HG02852 (cell line): ENCODE measurements at regions not wholly inside any gene's neighbourhood (a gene's known extent, or its start where the extent isn't known, plus 50 kb on each side); places are given as distances from the start of the nearest gene placed in this dataset.

Source experiments
- ATAC-seq: cut with Tn5 transposase; IDR thresholded peaks from one replicate; pipeline ENCODE4 v1.9.1; 2021; ENCODE audit warnings: mild to moderate bottlenecking, moderate library complexity; ENCODE audit not compliant: unreplicated experiment

- no peak for ATAC-seq
These were observed 286.5 kb upstream of the MARCKS start for GRCh38 chr6:113570641-113571040.

DNA sequence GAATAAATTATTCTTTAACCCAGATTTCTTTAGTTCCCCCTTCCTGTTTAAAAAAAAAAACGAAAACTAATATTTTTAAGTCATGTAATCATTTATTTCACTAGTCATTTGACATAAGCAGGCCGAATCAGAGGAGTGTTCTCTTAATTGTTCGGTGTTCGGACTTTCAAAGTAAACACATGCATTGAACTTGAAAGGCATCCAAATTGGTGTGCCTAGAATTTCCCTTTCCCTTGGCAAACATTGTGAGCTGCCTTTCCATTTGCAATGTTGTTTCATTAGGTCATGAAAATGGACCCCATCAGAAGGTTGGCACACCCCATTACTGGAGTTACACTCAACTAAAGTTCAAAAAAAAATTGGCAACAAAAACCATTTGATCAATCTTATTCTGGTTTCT is 283.0 kb upstream of the MARCKS start:
- no peak for ATAC-seq

GRCh38 chr6:113576310-113576709 is 280.8 kb upstream of the MARCKS start:
- ATAC-seq: no peak

DNA sequence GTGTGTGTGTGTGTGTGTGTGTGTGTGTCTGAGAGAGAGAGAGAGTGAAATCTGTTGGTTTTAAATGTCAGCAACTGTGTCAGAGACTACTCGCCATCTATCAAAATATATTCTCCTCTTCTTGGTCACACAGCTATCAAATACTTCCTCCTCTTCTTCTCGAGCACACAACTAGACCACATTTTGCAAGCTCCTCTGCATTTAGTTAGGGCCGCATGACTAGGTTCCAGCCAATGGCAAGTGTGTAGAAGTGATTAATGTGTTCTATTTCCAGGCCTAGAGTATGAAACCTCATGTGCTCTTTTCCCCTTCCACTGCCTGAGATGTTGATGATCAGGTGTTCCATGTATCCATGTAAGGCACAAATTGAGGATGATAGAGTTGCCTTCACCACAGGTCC is 278.5 kb upstream of the MARCKS start:
- no peak for ATAC-seq

- ATAC-seq: no peak
These were observed 272.4 kb upstream of the MARCKS start for GRCh38 chr6:113584767-113585166.

GRCh38 chr6:113585246-113585645 is 271.9 kb upstream of the MARCKS start:
- no peak for ATAC-seq

DNA sequence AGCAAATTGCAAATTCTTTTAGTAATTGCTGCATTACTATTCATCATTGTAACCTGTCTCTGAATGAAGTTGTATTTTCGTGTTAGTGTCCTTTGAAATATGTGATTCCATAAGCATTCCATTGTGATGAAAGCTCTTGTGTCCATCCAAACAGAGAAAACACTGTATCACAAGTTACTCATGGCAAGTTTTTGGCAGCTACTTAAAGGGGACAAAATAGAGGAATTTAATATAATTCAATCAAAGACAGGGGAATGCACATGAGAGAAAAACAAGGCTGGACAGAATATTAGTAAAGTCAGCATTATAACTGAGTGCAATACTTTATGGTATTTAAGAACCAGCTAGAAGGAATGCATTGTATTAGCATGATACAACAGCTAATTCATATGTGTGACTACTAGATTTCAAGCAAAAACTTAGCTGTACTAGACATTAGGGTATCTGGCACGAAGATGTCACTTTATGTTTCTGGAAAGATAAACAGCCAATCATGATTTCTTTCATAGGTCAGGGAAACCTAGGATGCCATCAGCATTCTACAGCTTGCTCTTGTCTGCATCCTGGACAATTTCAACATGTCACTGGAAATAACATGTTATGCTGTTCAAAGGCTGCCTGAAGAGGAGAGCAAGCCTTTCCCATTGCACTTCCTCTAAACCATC is 270.6 kb upstream of the MARCKS start:
- ATAC-seq: no peak

GRCh38 chr6:113587078-113587699 is 270.0 kb upstream of the MARCKS start:
- no peak for ATAC-seq

GRCh38 chr6:113588646-113589045 is 268.5 kb upstream of the MARCKS start:
- ATAC-seq: no peak

DNA sequence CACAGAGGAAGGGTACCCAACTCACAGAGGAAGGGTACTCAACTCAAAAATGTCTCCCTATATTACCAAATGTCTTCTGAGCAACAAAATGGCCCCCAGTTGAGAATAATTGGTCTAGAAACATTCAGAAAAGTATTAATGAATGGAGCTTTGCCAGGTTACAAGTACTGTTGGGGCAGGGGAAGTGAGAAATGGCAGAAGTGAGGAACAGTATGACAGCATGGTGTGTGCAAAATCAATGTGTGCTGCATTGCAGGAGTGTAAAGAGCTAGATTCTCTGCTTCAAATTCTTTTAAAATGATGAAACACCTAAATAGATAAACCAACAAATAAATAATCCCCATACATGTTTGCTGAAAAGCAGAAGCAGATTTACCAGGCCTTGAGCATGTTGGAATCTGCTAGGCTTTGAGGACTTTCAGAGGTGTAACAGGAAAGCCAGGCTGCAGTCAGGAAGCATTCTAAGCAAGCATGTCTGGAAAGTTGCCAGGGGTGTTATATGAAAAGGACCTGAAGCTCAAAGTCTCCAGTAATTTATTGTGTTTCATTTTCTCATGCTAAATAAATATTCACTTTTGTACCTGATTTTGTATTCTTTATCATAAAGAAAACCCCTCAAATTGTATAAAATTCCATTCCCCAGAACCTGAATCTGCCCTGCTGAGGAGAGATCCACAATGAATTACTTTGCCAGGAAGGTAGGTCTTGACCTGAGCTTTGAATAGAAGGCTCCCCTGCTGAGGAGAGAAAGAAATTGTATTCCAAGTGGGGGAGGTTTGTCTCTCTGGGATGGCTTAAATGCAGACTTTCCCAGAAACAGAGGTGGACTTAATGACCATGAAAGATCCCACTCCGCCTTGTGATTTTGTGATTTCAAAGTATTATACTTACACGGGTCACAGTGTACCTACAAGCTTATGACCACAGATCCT is 265.0 kb upstream of the MARCKS start:
- peak; percentile 61 for ATAC-seq

DNA sequence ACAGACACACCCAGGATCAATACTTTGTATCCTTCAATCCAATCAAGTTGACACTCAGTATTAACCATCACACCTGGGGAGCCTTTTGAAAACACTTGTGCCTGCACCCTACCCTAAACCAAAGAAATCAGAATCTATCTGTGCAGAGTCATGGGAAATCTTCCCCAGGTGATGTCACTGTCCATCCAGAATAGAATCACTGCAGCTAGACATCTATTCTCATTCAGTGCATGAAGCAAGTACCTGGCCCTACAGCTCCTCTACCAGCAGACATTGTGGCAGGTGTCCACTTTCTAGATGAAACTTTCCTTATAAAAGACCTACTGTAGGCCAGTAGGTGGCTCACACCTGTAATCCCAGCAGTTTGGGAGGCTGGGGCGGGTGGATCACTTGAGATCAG is 262.4 kb upstream of the MARCKS start:
- no peak for ATAC-seq

DNA sequence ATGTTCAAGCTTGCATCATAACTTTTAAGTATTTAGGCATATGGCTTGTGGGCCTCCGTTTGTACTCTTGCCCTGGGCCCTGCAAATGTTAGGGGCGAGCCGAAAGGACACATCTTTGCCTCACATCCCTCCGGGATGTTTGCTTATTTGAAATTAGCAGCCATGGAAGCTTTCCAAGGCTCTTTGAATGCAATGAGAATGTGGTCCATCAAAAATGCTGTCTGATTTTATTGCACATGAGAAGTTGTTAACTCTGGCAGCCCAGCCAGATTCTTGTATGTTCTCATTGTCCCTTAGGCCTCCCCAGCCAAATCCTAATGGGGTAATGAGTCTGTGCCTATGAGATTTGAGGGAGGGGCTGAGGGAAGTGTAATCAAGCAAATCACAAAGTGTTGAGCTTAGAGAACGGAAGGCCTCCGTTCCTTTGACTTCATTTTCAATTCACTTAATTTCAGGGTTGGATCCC is 261.2 kb upstream of the MARCKS start:
- no peak for ATAC-seq

DNA sequence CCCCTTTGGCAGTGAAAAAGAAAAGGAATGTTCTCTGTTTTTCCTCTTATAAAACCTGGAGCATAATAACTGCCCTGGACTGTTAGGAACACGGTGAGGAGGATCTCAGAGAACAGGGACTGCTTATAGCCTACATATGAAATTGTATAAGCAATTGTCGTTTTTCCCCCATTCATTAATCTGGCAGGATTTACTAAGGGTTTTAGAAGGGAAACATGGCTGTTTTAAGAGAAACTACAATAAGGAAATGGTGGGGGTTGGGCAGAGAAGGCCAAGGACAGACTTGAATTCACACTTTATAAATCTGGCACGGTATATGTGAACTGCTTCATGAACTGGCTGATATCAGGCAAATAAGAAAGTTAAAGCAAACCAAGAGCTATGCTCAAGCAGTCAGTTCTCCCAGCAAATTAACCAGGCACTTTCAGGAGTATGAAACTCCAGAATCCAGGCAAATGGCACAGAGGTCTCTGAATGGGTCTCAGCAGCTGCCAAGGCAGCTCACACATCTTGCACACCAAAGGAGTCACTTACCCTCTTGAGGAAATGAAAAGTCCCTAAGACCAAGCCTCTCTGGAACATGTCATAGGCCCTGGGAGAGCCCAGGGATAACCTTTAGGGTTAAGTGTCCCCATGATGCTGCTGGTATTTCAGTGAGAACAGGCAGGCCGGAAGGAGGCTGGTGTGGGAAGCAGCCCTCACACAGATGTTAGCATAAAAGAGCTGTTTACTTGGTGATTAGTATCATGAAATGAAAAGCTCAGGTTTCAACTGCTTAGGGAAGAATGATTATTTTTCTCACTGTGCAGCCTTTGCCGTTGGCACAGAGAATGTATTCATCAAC is 260.5 kb upstream of the MARCKS start:
- no peak for ATAC-seq

GRCh38 chr6:113597231-113597583 is 259.9 kb upstream of the MARCKS start:
- no peak for ATAC-seq

DNA sequence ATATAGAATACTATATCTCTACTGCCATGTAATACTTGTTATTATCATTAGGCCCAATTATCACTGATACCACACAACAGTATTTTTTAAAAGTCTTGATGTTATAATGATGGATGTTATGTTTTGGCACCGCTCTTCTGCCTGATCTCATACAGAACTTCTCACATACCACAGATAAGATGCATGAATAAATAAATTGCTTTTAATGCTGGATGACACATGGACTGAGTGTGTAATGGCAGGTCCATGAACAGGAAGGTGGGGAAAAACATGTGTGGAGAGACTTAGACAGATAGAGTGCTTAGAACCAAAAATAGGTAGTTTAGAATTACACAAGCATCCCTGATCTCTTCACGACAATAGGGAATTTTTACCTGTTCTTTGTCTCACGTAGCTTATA is 258.4 kb upstream of the MARCKS start:
- ATAC-seq: no peak

- no peak for ATAC-seq
These were observed 257.7 kb upstream of the MARCKS start for GRCh38 chr6:113599444-113599843.

GRCh38 chr6:113600551-113601339 is 256.4 kb upstream of the MARCKS start:
- no peak for ATAC-seq

DNA sequence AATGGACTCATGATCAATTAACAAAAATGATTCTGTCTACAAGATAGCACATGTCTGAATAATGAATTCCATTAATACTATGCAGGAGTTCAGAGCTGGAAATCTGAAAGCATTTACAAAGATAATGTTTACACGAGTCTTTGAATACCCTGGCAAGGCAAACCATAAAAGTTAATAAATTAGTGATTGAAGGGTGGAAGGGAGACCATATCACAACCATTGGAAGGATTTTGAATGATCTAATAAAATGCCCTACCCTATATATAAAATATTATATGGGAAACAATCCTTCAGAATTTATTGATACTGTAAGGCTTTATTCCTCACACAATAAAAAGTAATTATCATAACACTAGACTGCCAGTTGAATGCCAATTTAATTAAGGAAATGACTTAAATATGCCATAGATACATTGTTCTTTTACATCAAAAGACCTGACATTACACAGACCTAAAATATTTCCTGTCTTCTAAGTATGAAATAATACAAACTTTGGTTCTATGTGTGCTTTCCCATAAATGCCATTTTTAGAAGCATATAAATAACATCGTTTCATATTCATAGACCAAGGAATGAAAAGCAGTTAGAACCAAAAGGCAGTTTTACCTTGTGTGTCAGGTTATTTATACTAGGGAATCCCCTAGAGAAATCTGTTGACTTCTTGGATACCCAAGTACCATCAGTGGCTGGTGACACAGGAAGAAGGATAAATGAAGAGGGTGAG is 249.2 kb upstream of the MARCKS start:
- ATAC-seq: no peak

DNA sequence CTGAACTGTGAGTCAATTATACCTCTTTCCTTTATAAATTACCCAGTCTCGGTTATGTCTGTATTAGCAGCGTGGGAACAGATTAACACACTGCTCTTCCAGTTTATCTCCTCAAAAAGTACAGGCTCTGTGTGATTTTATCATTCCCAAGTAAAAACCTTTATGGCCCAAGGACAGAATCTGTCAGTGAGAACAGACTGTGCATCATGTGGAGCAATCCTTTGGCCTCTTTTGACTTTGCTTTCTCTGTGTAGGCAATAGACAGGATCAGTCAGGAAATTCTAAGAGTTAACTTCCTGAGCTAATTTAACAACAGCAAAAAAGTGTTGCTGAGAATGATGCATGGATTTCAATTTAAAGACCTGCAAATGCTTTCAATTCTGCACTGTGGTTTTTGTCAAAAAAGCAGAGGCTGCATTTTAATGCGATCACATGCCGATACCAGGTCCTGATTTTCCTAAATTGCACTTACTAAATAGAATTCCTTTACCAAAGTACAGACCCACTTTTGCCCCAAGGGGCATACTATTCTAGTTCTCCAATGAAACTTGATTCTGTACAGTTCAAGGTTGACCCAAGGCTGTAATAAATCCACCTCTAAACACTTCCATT is 246.7 kb upstream of the MARCKS start:
- ATAC-seq: no peak
